HEK293 (cell line): ENCODE measurements at regions not wholly inside any gene's neighbourhood (a gene's known extent, or its start where the extent isn't known, plus 50 kb on each side); places are given as distances from the start of the nearest gene placed in this dataset.

Experiments used
- PRDM10 ChIP-seq: fragments of 450-650 bp; formaldehyde crosslinking; IDR thresholded peaks from 2 replicates; pipeline ENCODE4 v1.5.1; 2016; ENCODE audit warnings: missing biosample characterization, missing genetic modification characterization
- REST ChIP-seq: fragments of 450-650 bp; formaldehyde crosslinking; IDR thresholded peaks from 2 replicates; pipeline ENCODE4 v1.5.1; 2016; ENCODE audit warnings: missing biosample characterization, missing genetic modification characterization
- TCF7L2 ChIP-seq: IDR thresholded peaks from 2 replicates; pipeline ENCODE4 v1.6.1; 2011; ENCODE audit warnings: low read depth, mild to moderate bottlenecking, inconsistent platforms, low read length, moderate library complexity, borderline replicate concordance
- ZNF16 ChIP-seq: fragments of 450-650 bp; formaldehyde crosslinking; IDR thresholded peaks from 2 replicates; pipeline ENCODE4 v1.5.1; 2016; ENCODE audit warnings: low read depth, missing biosample characterization, missing genetic modification characterization
- ZNF621 ChIP-seq: fragments of 450-650 bp; formaldehyde crosslinking; IDR thresholded peaks from 2 replicates; pipeline ENCODE4 v1.5.1; 2017; ENCODE audit warnings: missing biosample characterization, missing genetic modification characterization
- TF ChIP-seq, protein P1 (sequence below): fragments of 450-650 bp; formaldehyde crosslinking; IDR thresholded peaks from 2 replicates; pipeline ENCODE4 v1.5.1; 2016; ENCODE audit warnings: missing biosample characterization, missing genetic modification characterization
- TF ChIP-seq, protein P2 (sequence below): fragments of 450-650 bp; formaldehyde crosslinking; IDR thresholded peaks from 2 replicates; pipeline ENCODE4 v1.5.1; 2016; ENCODE audit warnings: missing biosample characterization, missing genetic modification characterization

- TF ChIP-seq ZNF621 (no peak), PRDM10 (tag by site-specific recombination) (no peak), ZNF16 (tag by site-specific recombination) (no peak), REST (no peak), TCF7L2 (no peak)
- TF ChIP-seq, protein P1, sequence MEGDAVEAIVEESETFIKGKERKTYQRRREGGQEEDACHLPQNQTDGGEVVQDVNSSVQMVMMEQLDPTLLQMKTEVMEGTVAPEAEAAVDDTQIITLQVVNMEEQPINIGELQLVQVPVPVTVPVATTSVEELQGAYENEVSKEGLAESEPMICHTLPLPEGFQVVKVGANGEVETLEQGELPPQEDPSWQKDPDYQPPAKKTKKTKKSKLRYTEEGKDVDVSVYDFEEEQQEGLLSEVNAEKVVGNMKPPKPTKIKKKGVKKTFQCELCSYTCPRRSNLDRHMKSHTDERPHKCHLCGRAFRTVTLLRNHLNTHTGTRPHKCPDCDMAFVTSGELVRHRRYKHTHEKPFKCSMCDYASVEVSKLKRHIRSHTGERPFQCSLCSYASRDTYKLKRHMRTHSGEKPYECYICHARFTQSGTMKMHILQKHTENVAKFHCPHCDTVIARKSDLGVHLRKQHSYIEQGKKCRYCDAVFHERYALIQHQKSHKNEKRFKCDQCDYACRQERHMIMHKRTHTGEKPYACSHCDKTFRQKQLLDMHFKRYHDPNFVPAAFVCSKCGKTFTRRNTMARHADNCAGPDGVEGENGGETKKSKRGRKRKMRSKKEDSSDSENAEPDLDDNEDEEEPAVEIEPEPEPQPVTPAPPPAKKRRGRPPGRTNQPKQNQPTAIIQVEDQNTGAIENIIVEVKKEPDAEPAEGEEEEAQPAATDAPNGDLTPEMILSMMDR (tag by site-specific recombination): no peak
- TF ChIP-seq, protein P2, sequence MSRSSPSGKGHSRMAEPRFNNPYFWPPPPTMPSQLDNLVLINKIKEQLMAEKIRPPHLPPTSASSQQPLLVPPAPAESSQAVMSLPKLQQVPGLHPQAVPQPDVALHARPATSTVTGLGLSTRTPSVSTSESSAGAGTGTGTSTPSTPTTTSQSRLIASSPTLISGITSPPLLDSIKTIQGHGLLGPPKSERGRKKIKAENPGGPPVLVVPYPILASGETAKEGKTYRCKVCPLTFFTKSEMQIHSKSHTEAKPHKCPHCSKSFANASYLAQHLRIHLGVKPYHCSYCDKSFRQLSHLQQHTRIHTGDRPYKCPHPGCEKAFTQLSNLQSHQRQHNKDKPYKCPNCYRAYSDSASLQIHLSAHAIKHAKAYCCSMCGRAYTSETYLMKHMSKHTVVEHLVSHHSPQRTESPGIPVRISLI (tag by site-specific recombination): no peak
These were observed 191.7 kb downstream of the SPTSSA start for GRCh38 chr14:34270361-34270760.
